H1 (cell line): ENCODE measurements at regions not wholly inside any gene's neighbourhood (a gene's known extent, or its start where the extent isn't known, plus 50 kb on each side); places are given as distances from the start of the nearest gene placed in this dataset.

ENCODE experiments used
- CTCF ChIA-PET: fragments of 300-600 bp; sonication (Branson Sonifier 250); formaldehyde crosslinking; loops from one replicate; lab custom pipeline; 2021; ENCODE audit not compliant: partially characterized antibody; lab: Charles Lee
- POLR2A ChIA-PET: fragments of 300-600 bp; sonication (Branson Sonifier 250); formaldehyde crosslinking; loops from one replicate; lab custom pipeline; 2021; ENCODE audit warnings: inconsistent platforms; ENCODE audit not compliant: partially characterized antibody; lab: Charles Lee
- DNase-seq, 2 experiments: peaks; one replicate each; pipeline versions ENCODE4 v3.0.0 to v3.0.0-alpha.2; 2010 to 2022; ENCODE audit warnings: low spot score in 2 of 2, low read depth in 1 of 2, mixed read lengths in 1 of 2
- FAIRE-seq: peaks from 2 replicates; lab custom pipeline; 2011; peaks lifted over from hg19 to GRCh38; lab: Jason Lieb, UNC
- H2AFZ ChIP-seq: 2 replicates; pipeline ENCODE4 v1.8.1; 2012; ENCODE audit warnings: low read length, inconsistent platforms
- H2AK5ac ChIP-seq: 2 replicates; pipeline ENCODE4 v1.6.1; 2013; ENCODE audit warnings: low read depth, low read length
- H2BK120ac ChIP-seq: replicated peaks from 2 replicates; pipeline ENCODE3; 2013; ENCODE audit warnings: low read depth, low read length, inconsistent platforms
- H2BK12ac ChIP-seq: 2 replicates; pipeline ENCODE4 v1.6.1; 2013; ENCODE audit warnings: low read depth, low read length
- H2BK15ac ChIP-seq: 2 replicates; pipeline ENCODE4 v1.6.1; 2013; ENCODE audit warnings: low read length
- H2BK20ac ChIP-seq: 2 replicates; pipeline ENCODE4 v1.6.1; 2013; ENCODE audit warnings: low read length
- H2BK5ac ChIP-seq: 2 replicates; pipeline ENCODE4 v1.6.1; 2013; ENCODE audit warnings: low read depth, low read length
- H3K14ac ChIP-seq: 2 replicates; pipeline ENCODE4 v1.6.1; 2013; ENCODE audit warnings: inconsistent platforms; ENCODE audit not compliant: insufficient read length
- H3K18ac ChIP-seq: 2 replicates; pipeline ENCODE4 v1.6.1; 2013; ENCODE audit warnings: low read length; ENCODE audit errors: extremely low read depth
- H3K23ac ChIP-seq: 2 replicates; pipeline ENCODE4 v1.6.1; 2013; ENCODE audit warnings: inconsistent platforms; ENCODE audit not compliant: insufficient read length
- H3K23me2 ChIP-seq: 2 replicates; pipeline ENCODE4 v1.6.1; 2013; ENCODE audit warnings: low read depth, low read length
- H3K27ac ChIP-seq: 2 replicates; pipeline ENCODE4 v1.6.1; 2011; ENCODE audit warnings: low read depth, low read length, inconsistent platforms
- H3K27me3 ChIP-seq, 4 experiments: replicated peaks in 1 of 4; 1 replicate in 1 of 4; 2 replicates in 3 of 4; pipeline versions ENCODE4 v1.6.1 to v1.8.1; 2011 to 2013; ENCODE audit warnings: low read length in 3 of 4, mild to moderate bottlenecking in 3 of 4, inconsistent platforms in 2 of 4, mixed read lengths in 2 of 4, moderate library complexity in 1 of 4; ENCODE audit not compliant: control insufficient read depth in 3 of 4, insufficient read depth in 3 of 4; ENCODE audit errors: extremely low read depth in 1 of 4
- H3K36me3 ChIP-seq, 4 experiments: 2 replicates each; pipeline versions ENCODE4 v1.6.1 to v1.8.1; 2011 to 2013; ENCODE audit warnings: mild to moderate bottlenecking in 4 of 4, low read length in 3 of 4, moderate library complexity in 2 of 4, control low read depth in 1 of 4, inconsistent platforms in 1 of 4; ENCODE audit not compliant: insufficient read depth in 4 of 4, control insufficient read depth in 2 of 4
- H3K4ac ChIP-seq: replicated peaks from 2 replicates; pipeline ENCODE3; 2013; ENCODE audit warnings: low read length, low read depth, mixed read lengths, inconsistent platforms; ENCODE audit not compliant: insufficient read length
- H3K4me1 ChIP-seq, 4 experiments: replicated peaks in 1 of 4; 1 replicate in 1 of 4; 2 replicates in 3 of 4; pipeline versions ENCODE4 v1.6.1 to v1.8.1; 2011 to 2013; ENCODE audit warnings: low read length in 3 of 4, inconsistent platforms in 2 of 4, mixed read lengths in 1 of 4; ENCODE audit not compliant: insufficient read depth in 4 of 4, control insufficient read depth in 3 of 4
- H3K4me2 ChIP-seq, 2 experiments: 2 replicates each; pipeline versions ENCODE4 v1.6.1 to v1.8.1; 2011 to 2013; ENCODE audit warnings: low read depth in 2 of 2, low read length in 2 of 2, control low read depth in 1 of 2, inconsistent platforms in 1 of 2, mild to moderate bottlenecking in 1 of 2; ENCODE audit not compliant: insufficient read depth in 1 of 2
- H3K4me3 ChIP-seq, 4 experiments: fragments of 200-600, 300-600 bp in 1 of 4; sonication (generic), shearing (Covaris generic), sonication (Bioruptor Twin) in 1 of 4; 2 replicates each; pipeline versions ENCODE4 v1.5.1 to v1.8.1; 2011 to 2016; ENCODE audit warnings: low read length in 4 of 4, low read depth in 3 of 4, control low read depth in 2 of 4, inconsistent platforms in 2 of 4, mild to moderate bottlenecking in 2 of 4, mixed read lengths in 1 of 4, moderate library complexity in 1 of 4; ENCODE audit not compliant: insufficient read depth in 2 of 4; ENCODE audit errors: extremely low read depth in 1 of 4
- H3K56ac ChIP-seq: replicated peaks from 2 replicates; pipeline ENCODE3; 2013; ENCODE audit warnings: low read depth, mild to moderate bottlenecking, mixed read lengths, low read length, inconsistent platforms; ENCODE audit not compliant: insufficient read length
- H3K79me1 ChIP-seq: 2 replicates; pipeline ENCODE4 v1.6.1; 2013; ENCODE audit warnings: low read depth, low read length, control low read depth
- H3K79me2 ChIP-seq, 2 experiments: 2 replicates each; pipeline versions ENCODE4 v1.6.1 to v1.8.1; 2012 to 2013; ENCODE audit warnings: low read length in 2 of 2, mild to moderate bottlenecking in 2 of 2, inconsistent platforms in 1 of 2; ENCODE audit not compliant: insufficient read depth in 2 of 2, control insufficient read depth in 1 of 2
- H3K9ac ChIP-seq, 4 experiments: replicated peaks in 1 of 4; 1 replicate in 1 of 4; 2 replicates in 3 of 4; pipeline versions ENCODE4 v1.6.1 to v1.8.1; 2011 to 2013; ENCODE audit warnings: low read depth in 3 of 4, low read length in 3 of 4, control low read depth in 2 of 4, mild to moderate bottlenecking in 2 of 4, moderate library complexity in 2 of 4, inconsistent platforms in 1 of 4; ENCODE audit errors: extremely low read depth in 1 of 4
- H3K9me3 ChIP-seq, 2 experiments: 2 replicates each; pipeline versions ENCODE4 v1.6.1 to v1.8.1; 2012 to 2013; ENCODE audit warnings: mild to moderate bottlenecking in 2 of 2, moderate library complexity in 2 of 2, control low read depth in 1 of 2, inconsistent platforms in 1 of 2, low read depth in 1 of 2, low read length in 1 of 2, mixed read lengths in 1 of 2; ENCODE audit not compliant: insufficient read depth in 2 of 2
- H4K20me1 ChIP-seq, 2 experiments: replicated peaks in 1 of 2; 2 replicates each; pipeline versions ENCODE3 to v1.8.1; 2011 to 2013; ENCODE audit warnings: inconsistent platforms in 2 of 2, low read length in 2 of 2, mild to moderate bottlenecking in 1 of 2; ENCODE audit not compliant: insufficient read depth in 2 of 2, control insufficient read depth in 1 of 2
- H4K5ac ChIP-seq: 2 replicates; pipeline ENCODE4 v1.6.1; 2013; ENCODE audit warnings: low read length, low read depth, mixed read lengths, inconsistent platforms; ENCODE audit not compliant: insufficient read length
- H4K8ac ChIP-seq: 2 replicates; pipeline ENCODE4 v1.8.0; 2013; ENCODE audit warnings: mild to moderate bottlenecking, moderate library complexity, low read length, inconsistent platforms; ENCODE audit not compliant: insufficient read depth; ENCODE audit errors: extremely low read depth
- H4K91ac ChIP-seq: replicated peaks from 2 replicates; pipeline ENCODE3; 2013; ENCODE audit warnings: low read length, mixed read lengths, inconsistent platforms; ENCODE audit not compliant: insufficient read length
- CREB1 ChIP-seq: IDR thresholded peaks from 2 replicates; pipeline ENCODE4 v1.6.1; 2012; ENCODE audit warnings: inconsistent platforms
- E2F6 ChIP-seq: IDR thresholded peaks from 2 replicates; pipeline ENCODE4 v1.6.1; 2012; ENCODE audit warnings: inconsistent platforms
- GABPA ChIP-seq: IDR thresholded peaks from 2 replicates; pipeline ENCODE4 v1.6.1; 2011; ENCODE audit warnings: mild to moderate bottlenecking, low read length, moderate library complexity, borderline replicate concordance; ENCODE audit not compliant: insufficient read depth
- MAX ChIP-seq: IDR thresholded peaks from 2 replicates; pipeline ENCODE4 v1.6.1; 2012; ENCODE audit warnings: inconsistent platforms
- SP4 ChIP-seq: IDR thresholded peaks from 2 replicates; pipeline ENCODE4 v1.6.1; 2012; ENCODE audit warnings: low read length, inconsistent platforms
- TAF7 ChIP-seq: optimal IDR thresholded peaks from 2 replicates; pipeline ENCODE3; 2011; ENCODE audit warnings: low read depth, mild to moderate bottlenecking, inconsistent platforms, low read length, moderate library complexity, borderline replicate concordance
- WGBS, 2 experiments: shearing (Covaris generic) in 1 of 2; methylation state at CpG; one replicate each; pipeline versions ENCODE4 v1.1.6 to v1.1.7; 2013 to 2015; ENCODE audit warnings: low lambda C conversion rate in 2 of 2, mixed read lengths in 2 of 2, inconsistent platforms in 1 of 2, low coverage in 1 of 2, missing lambda C conversion rate in 1 of 2; ENCODE audit not compliant: insufficient replicate concordance in 2 of 2, insufficient coverage in 1 of 2, insufficient read length in 1 of 2; ENCODE audit errors: extremely low coverage in 1 of 2, missing lambda C conversion rate in 1 of 2; 5-methylcytosine and 5-hydroxymethylcytosine counted together

GRCh38 chr18:78903436-78904178 is 76.0 kb upstream of the SALL3 start:
- Histone ChIP-seq H2BK15ac (no peak overlapping the region), H3K27me3 (no peaks in the 10 kb centered on the region; a peak in 1 of 7 replicates), H2BK5ac (no peak overlapping the region), H3K4me2 (no peak overlapping the region; a peak in 1 of 4 replicates), H3K9ac (no peak overlapping the region), H4K91ac (no peak overlapping the region), H3K23me2 (no peaks in the 10 kb centered on the region), H3K27ac (no peak overlapping the region), H4K8ac (no peak overlapping the region), H3K56ac (no peak overlapping the region), H2BK120ac (no peak overlapping the region), H3K23ac (no peak overlapping the region), H2BK20ac (no peak overlapping the region), H3K4me3 (no peak overlapping the region), H3K79me2 (no peaks in the 10 kb centered on the region), H3K4ac (no peak overlapping the region), H4K5ac (no peak overlapping the region), H2BK12ac (no peak overlapping the region), H3K79me1 (no peaks in the 10 kb centered on the region), H2AFZ (0 out of 2 replicates have a peak overlapping the region, but pooled peaks have one; percentile 23), H2AK5ac (no peak overlapping the region), H4K20me1 (no peaks in the 10 kb centered on the region), H3K14ac (no peak overlapping the region), H3K36me3 (no peaks in the 10 kb centered on the region), H3K9me3 (peaks cover 0 to 4% of the 10 kb centered on the region in 2 experiments; a peak in 2 of 4 replicates), H3K18ac (no peak overlapping the region), H3K4me1 (peaks cover 0 to 6% (median 5%) of the 10 kb centered on the region in 4 experiments; a peak in 4 of 7 replicates)
- WGBS, 2 experiments: 80% methylated on average over 22 of the region's 22 CpGs; no CpG with 5 or more reads in 1 of the 2 experiments
- peak in 1 of 2 experiments; percentile 36 for DNase-seq
- FAIRE-seq: no peak
- CTCF ChIA-PET: interaction anchor here (1.5 to 2.2 kb wide), 2 partner anchors 9 to 25 kb away, joined by 3 to 6 read pairs; no protein-coding TSS in a partner anchor
- POLR2A ChIA-PET: no interaction called here
- no peak for TF ChIP-seq TAF7
- no peak for TF ChIP-seq GABPA
- TF ChIP-seq CREB1: no peak
- 0 out of 2 replicates have a peak, but pooled peaks have one; percentile 42 for TF ChIP-seq E2F6
- TF ChIP-seq MAX: peak; percentile 72
- no peak for TF ChIP-seq SP4
